A204.1 (cell line): ENCODE measurements at regions not wholly inside any gene's neighbourhood (a gene's known extent, or its start where the extent isn't known, plus 50 kb on each side); places are given as distances from the start of the nearest gene placed in this dataset.

ENCODE experiments used
- FAIRE-seq: peaks from 2 replicates; lab custom pipeline; 2012; peaks lifted over from hg19 to GRCh38; lab: Jason Lieb, UNC

DNA sequence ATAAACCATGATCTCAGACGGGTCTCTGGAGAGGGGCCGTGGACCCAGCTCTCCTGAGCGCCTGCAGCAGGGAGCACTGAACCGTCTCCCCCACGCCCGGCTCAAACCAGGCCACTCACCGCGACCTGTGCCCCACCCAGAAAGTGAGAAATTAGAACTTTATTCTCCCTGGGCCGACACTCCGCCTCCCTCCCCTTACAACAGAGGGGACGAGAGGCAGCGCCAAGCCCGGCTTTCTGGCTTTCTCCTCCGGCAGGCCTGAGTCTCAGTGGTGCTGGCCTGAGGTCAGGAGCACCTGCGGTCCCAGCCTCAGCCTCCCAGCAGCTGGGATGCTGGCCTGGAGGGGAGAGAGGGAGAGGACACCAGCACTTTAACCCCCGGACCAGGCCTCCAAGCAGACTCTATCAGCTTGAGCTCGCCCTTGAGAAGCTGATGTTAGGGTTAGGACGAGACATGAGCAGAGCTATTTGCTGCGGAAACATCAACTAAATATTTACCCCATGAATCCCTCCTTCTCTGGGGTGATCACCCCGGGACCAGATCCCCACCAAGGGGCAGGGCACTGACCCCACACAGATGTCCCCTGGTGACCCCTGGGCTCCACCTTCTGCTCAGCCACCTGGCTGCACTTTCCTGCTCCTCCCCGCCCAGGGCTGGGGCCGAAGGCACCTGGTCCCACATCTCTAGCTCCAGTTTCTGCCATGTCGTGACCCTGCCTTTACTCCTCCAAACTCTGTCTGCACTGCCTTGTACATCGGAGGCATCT lies 856.3 kb upstream of the SALL3 start:
- FAIRE-seq = no peak

DNA sequence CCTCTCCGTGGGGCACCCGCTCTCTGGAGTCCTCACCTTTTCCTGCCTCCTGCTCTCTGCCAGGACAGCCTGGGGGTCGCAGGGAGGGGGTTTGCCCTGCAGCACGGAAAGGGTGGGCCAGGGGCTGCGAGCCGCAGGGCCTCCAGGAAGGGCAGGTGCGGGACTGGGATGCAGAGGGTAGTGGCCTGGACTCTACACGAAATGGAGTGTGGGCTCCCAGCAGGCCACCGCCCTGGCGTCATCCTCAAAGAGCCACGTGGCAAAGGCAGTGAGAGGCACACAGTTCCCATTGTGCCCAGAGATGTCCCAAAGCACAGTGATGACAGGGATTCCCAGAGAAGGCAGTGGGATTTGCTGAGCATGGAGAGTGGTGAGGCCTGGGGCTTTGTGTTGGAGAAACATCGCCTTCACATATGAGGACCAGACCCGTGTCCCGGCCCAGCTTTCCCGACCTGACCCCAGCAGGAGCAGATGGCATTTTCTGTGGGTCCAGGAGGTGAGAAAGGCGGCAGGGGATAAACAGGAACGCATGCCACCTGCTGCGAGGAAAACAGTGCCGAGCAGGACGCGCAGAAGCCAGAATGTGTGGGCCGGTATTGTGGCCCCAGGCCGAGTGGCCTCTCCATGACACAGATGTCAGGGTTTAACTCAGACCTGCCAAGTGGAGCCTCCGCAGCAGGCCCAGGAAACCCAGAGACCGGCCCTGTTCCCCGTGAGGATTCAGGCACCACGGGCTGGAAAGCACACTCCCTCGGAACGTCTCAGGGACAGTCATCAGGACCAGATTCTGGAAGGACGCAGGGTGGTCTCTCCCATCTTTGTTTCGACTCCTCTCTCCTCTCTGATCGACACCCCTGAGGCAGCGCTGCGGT lies 855.5 kb upstream of the SALL3 start:
- FAIRE-seq = no peak

DNA sequence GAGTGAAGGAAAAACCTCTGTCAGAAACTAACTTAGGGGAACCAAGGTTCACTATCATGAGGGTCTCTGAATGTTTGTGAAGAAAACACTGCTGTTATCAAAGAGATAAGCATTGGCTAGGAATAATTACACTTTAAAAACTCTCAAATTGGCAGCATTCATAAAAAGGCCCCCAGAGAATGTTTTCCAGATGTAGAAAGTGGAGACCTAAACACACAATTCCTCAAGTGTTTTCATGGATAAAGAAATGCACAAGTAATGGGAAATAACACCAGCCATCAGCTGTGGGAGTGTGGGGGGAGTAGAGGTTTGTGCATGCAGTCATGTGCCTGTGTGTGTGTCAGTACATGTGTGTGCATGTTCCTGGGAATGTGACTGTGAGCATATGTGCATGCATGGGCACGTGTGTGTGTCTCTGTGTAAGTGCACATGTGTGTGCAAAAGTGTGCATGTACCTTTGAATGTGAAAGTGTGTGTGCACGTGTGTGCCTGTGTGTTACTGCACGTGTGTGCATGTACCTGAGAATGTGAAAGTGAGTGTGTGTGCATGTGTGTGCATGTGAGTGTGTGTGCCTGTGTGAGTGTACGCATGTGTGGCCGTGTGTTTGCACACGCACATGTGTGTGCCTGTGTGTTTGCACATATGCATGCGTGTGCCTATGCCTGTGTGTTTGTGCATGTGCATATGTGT lies 854.3 kb upstream of the SALL3 start:
- no peak for FAIRE-seq

DNA sequence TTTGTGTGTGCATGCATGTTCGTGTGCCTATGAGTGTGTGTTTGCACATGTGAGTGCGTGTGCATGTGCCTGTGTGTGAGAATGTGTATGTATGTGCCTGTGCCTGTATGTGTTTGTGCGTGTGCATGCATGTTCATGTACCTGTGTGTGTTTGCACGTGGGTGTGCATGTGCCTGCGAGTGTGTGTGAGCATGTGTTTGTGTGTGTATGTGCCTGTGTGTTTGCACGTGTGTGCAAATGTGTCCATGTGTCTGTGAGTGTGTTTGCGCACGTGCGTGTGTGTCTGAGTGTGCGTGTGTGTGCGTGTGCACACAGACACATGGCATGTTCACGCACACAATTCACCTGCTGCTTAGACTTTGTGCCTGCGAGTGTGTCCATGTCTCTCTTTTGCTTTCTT lies 853.5 kb upstream of the SALL3 start:
- no peak for FAIRE-seq

DNA sequence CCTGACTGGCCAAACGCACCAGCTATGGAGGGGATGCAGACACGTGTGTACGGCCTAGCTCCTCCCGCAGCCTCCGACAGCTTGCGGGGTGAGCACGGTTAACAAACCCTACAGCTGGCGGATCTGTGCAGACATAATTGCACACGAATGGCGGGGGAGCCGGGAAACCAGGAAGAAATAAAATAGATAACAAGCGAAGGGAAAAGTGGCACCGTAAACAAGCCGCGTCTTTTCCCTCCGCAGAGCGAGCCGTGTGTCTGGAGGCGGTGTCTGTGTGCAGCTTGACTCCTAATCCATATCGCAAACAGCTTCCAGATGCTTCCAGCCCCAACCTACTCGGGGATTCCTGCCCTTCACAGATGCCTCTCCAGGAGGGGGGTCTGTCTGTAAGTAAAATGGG lies 853.1 kb upstream of the SALL3 start:
- FAIRE-seq = no peak

DNA sequence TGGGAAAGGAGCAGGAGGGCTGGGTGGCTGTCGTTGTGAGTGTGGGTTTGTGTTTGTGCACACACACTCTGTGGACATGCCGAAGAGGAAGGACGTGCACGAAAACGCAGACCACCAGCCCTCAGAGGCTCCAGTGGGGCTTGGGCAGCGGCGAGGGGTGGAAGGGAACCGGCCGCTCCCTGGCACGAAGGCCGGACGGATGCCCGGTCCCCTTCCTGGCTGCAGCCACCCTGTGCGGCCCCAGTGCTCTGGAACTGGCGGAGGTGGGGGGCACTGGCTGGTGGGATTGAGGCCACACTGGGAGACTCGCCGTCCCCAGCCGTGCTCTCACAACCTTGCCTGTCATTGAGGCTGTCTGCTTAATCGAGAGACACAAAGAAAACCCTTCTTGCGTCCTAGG lies 852.6 kb upstream of the SALL3 start:
- FAIRE-seq = no peak

DNA sequence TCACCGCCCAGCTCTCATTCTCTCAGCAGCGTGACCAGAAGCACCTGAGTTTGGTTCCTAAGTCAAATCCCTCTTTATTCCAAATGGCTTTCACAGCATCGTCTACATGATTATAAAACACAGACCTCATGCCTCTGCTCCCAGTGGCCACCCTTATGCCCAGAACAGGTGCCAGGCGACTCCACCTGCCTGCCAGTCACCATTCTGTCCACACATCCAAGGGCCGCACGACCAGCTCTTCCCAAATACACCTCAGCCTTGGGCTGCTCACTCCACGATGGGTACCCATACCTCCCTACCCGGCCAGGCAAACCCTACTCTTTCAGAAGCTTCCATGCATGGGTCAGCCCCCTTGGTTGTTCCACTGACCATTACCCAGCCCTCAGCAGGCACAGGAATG lies 851.6 kb upstream of the SALL3 start:
- FAIRE-seq = no peak

DNA sequence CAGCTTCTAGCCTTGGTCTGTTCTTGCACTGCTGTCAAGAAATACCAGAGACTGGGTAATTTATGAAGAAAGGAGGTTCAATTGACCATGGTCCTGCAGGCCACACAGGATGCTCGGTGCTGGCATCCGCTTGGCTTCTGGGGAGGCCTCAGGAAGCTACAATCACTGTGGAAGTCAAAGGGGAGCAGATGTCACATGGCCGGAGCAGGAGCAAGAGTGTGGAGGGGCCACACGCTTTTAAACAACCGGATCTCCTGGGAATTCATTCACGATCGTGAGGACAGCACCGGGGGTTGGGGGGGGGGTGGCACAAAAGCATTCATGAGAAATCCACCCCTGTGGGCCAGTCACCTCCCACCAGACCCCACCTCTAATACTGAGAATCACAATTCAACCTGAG lies 850.4 kb upstream of the SALL3 start:
- no peak for FAIRE-seq

DNA sequence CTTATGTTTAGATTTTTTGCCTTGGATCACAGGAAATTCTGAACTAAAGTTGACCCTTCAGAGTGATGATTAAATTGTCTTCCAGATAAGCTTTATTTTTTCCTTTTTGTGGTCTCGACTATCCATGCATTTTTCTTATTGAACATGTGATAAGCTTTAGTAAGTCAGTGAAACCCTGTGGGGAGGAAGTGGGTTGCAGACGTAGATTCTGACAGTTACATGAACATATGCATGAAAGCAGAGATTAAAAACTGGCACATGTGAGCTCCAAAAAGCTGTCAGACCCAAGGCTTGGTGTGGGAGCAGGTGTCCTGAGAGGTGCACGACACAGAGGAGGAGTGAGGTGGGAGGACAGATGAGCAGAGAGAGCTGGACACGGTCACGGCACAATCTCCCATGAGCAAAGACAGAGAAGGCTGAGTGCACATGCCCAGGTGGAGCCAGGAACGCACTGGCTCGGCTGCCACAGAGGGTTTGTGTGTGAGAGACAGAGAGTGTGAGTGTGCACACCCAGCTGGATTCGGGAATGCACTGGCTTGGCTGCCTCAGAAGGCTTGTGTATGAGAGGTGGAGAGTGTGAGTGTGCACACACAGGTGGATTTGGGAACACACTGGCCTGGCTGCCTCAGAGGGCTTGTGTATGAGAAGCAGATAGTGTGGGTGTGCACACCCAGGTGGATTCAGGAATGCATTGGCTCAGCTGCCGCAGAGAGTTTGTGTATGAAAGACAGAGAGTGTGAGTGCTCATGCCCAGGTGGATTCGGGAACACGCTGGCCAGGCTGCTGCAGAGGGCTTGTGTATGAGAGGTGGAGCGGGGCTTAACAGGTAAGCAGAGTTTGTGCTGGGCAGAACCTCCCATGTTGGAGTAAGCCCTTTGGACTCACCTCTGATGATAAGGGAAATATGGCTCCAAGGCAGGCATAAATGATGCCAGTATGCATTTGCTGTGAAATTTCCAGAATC lies 849.1 kb upstream of the SALL3 start:
- FAIRE-seq = no peak

DNA sequence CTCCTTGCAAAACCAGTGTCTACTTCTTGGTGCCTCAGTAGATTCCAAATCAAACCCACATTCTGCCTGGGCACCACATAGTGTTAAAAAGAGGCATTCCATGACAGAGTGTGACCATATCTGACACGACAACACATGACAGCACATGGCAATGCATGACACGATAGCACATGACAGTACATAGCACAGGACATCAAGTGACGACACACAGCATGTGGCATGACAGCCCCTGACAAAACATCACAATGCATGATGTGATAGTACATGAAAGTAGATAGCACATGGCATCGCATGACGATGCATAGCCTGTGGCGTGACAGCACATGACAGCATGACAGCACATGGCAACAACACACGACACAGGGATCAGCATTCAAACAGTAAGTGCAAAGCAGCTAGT lies 845.9 kb upstream of the SALL3 start:
- no peak for FAIRE-seq

DNA sequence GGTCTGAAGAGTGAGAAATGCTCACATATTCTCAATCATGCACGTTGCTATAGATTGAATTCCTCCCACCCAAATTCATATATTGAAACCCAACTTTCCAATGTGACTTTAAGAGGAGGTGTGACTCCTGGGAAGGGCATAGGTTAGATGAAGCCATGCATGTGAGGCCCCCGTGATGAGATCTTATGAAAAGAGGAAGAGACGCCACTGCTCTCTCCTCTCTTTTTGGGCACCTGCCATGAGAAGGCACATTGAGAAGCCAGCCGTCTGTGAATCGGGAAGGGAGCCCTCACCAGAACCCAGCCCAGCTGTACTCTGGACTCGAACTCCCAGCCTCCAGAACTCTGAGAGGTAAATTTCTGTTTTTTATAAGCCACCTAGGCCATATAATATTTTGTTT lies 842.6 kb upstream of the SALL3 start:
- no peak for FAIRE-seq

DNA sequence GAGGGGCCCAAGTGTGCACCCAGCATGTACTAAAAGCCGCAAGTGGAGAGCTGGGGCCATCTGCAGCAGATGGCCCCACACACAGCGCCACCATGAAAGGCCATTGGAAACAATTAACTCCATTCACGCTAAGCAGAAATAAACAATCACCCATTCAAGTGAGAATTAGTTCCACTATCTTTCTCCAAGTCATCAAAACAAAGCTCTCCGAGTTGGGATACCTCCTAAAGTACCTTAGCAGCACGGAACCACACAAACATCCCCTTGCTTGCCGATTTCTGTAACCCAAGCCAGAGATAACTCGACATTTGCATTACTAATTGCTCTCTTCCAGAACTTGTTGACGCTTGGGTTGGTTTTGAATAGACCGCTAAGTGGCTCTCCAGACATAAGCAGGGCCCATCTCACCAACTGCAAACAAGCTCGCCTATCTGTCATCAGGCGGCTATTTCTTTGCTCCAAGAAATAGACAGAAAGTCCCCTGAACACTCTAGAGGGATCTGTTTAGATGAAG lies 840.6 kb upstream of the SALL3 start:
- no peak for FAIRE-seq

DNA sequence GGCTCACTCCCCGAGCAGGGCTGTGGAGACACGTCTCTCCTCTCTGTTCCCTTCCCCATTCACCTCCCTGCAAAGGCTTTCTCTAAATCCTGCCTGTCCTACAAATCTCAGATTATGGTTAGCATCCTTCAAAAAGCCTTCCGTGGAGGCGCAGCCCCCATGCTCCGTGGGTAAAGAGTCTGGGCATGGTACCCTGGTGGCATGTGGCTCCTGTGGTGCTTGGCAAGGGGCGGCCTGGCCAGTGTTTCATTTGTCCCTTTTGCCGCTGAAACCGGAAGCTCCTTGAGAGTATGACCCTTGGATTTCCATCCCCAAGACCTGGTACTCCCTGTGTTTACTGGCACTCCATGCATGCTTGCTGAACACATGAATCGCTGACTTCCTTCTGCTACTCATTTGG lies 839.3 kb upstream of the SALL3 start:
- no peak for FAIRE-seq

DNA sequence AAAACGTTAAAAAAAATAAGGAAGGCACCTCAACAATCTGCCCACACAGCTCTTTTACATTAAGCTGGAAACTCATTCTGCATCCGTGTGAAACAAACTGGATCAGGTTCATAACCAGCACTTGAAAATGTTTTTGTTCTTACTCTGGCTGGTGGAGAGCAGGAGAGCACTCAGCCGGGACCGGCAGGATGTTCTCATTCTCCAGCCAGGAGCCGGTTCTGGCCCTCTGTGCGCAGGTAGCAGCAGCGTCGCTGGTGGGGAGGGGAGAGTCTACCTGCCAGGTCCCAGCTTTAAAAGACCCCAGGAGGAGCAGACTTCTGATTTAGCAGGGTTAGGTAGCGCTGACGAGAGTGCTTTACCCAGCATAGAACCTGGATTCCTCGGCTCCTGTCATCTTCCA lies 834.9 kb upstream of the SALL3 start:
- no peak for FAIRE-seq

DNA sequence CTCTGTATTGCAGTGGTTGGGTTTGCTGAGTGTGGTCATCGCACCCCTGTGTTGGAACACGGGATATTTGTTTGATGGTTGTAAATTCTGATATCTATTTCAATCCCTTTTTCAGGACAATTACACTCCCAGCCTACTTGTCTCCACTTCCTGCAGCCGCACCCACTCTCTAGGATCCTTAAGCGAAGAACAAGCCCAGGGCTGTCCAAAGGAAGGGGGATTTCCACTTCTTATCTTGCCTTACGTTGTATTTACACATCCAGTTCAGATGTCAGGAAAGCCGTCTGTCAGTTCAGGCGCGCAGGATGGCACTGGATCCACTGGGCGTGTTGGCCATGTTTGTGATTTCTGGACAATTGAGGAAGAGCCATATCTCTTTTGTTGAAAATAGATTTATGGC lies 834.5 kb upstream of the SALL3 start:
- no peak for FAIRE-seq

DNA sequence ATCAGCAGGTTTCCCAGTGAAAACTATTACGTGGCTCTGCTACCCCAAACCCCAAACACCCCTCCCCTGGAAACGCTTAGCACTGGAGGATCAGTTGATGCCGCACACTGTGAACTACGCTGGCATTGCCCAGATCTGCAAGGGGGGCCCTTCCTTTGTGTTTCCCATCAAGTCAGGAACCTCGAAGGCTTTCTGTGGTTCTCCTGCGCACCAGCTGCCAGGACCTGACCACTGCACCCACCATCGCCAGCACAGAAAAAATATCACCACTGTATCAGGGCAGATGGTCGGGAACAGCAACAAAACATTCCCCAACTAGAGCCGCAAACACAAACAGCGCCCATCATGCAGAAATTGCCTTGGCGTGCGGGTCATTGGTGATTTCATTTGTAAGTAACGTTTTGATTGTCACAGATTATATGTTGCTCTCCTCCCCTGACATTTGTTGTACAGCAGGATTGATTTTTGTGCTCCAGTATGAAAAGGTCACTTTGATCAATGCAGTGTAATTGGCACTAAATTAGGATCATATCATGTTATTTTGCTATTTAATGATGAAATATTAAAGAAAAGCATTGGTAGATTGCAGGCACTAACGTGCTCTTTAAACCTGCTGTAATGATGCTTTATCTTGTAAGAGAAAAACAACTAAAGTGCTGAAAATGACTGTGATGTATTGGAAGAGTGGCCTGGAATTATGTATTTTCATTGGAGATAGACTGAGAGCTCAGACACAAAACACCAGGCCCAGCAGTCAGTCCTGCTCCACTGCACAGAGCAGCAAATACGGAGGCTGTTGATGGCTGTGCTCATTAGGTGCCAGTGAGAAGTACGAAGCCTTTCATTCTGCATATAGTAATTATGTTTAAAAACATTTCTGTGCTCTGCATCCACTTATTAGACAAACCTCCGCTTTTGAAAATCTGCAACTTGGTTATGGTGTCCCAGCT lies 833.2 kb upstream of the SALL3 start:
- no peak for FAIRE-seq

DNA sequence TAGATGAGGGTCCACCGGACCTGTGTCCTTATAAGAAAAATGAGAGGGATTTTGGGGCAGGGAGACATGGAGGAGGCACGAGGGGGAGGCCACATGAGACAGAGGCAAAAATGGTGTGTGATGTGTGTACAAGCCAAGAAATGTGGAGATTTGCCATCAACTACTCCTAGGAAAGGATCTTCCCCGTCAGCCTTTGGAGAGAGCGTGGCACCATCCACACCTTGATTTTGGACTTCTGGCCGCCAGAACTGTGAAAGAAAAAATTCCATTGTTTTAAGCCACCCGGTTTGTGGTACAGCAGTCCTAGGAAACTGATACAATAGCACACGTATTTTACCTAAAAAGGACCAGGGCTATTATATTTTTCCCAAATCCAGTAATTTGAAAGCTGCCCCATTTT lies 829.0 kb upstream of the SALL3 start:
- FAIRE-seq = no peak

DNA sequence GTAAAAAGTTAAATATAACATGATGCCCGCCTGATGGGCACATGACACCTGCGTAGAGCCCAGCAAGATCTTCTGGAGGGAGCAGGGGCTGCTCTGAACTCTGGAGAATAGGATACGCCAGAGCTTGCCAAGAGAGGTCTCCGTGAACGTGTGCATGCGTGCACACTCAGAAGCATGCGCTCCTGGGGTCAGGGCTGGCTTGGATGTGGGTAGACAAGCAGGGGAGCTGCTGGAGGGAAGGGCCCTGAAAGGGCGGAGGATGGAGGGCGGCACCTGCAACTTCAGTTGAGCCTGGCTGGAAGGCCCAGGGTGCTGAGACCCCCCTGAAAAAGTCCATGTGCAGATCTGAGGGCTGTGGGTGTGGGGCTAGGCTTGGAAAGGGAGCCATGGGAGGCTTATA lies 828.4 kb upstream of the SALL3 start:
- FAIRE-seq = no peak

DNA sequence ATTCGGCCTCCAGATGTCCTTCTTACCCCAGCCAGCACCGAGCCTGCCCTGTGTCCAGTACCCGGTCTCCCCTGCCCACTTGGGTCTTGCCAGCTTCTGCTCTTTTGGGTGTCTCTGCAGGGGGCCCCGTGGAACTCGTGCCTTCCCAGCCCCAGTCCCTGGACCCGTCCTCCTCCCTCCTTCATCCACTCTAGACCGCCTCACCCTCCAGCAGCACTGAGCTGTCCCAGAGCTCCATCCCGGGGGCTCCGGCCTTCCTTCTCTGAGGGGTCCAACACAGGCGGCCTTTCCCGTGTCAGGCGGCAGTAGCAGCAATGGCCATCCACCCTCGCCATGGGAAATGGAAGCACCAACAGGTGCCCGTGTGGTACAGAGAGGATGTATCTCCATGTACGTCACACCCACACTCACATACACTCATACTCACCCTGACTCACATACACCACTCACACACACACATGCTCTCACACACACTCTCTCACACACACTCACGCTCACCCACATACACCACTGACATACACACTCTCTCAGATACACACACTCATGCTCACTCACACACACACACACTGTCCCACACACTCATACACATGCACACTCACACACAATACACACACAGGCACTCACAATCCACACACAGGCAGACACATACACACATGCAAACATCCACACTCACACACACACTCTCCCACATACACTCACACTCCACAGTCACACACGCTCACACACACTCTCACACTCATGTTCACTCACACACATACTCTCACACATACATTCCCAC lies 827.5 kb upstream of the SALL3 start:
- FAIRE-seq = no peak

DNA sequence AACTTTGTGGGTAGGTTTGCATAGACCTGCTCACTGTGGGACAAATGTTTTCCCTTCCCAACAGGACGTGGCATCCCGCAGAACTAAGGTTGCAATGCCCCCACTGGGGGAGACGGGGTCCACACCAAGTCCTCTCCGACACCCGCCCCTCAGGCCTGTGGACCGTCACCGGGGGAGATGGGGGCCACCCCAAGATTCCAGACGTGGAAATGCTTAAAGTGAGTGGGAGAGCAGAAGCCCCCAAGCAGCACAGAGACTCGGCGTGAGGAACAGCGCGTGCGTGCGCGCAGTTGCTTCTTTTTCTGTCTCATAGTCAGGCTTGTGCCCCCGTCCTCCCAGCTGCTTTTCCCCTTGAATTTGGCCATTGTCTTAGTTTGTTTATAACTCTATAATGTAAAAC lies 826.3 kb upstream of the SALL3 start:
- no peak for FAIRE-seq
